ENCODE measurements at regions not wholly inside any gene's neighbourhood (a gene's known extent, or its start where the extent isn't known, plus 50 kb on each side); places are given as distances from the start of the nearest gene placed in this dataset.

GRCh38 chr7:131802195-131802864 lies 245.9 kb upstream of the PODXL start:
- ATAC-seq (ENCODE audit: low read depth) = no peak
- Mint-ChIP-seq H3K4me1 (no peaks in the 10 kb centered on the region), H3K27ac (no peak overlapping the region), H3K9me3 (no peaks in the 10 kb centered on the region), H3K4me3 (no peak overlapping the region), H3K27me3 (peaks cover 4% of the 10 kb centered on the region), H3K36me3 (no peaks in the 10 kb centered on the region)
- no peak for DNase-seq (ENCODE audit: low spot score in 2 of 2)

GRCh38 chr7:131800531-131800930 lies 244.1 kb upstream of the PODXL start:
- H3K36me3 Mint-ChIP-seq = no peaks in the 10 kb centered on the region
- no peak for ATAC-seq (ENCODE audit: low read depth)
- H3K27ac Mint-ChIP-seq = no peak overlapping the region
- no peak for DNase-seq (ENCODE audit: low spot score in 2 of 2)
- H3K4me3 Mint-ChIP-seq = no peak overlapping the region
- H3K4me1 Mint-ChIP-seq = no peaks in the 10 kb centered on the region
- H3K9me3 Mint-ChIP-seq = no peaks in the 10 kb centered on the region
- H3K27me3 Mint-ChIP-seq = peaks cover 6% of the 10 kb centered on the region

GRCh38 chr7:131800008-131800407 lies 243.6 kb upstream of the PODXL start:
- Mint-ChIP-seq H3K27me3 (peaks cover 6% of the 10 kb centered on the region), H3K9me3 (no peaks in the 10 kb centered on the region), H3K4me3 (no peak overlapping the region), H3K27ac (no peak overlapping the region), H3K4me1 (no peaks in the 10 kb centered on the region), H3K36me3 (no peaks in the 10 kb centered on the region)
- DNase-seq (ENCODE audit: low spot score in 2 of 2) (no peak), ATAC-seq (ENCODE audit: low read depth) (no peak)

GRCh38 chr7:131797841-131798240 lies 241.4 kb upstream of the PODXL start:
- no peak overlapping the region for H3K27ac Mint-ChIP-seq
- peaks cover 8% of the 10 kb centered on the region for H3K27me3 Mint-ChIP-seq
- DNase-seq (ENCODE audit: low spot score in 2 of 2) = no peak
- H3K4me3 Mint-ChIP-seq = no peak overlapping the region
- H3K36me3 Mint-ChIP-seq = no peaks in the 10 kb centered on the region
- no peak for ATAC-seq (ENCODE audit: low read depth)
- no peaks in the 10 kb centered on the region for H3K9me3 Mint-ChIP-seq
- no peaks in the 10 kb centered on the region for H3K4me1 Mint-ChIP-seq

GRCh38 chr7:131795400-131795799 lies 239.0 kb upstream of the PODXL start:
- H3K27me3 Mint-ChIP-seq = peaks cover 10% of the 10 kb centered on the region
- DNase-seq (ENCODE audit: low spot score in 2 of 2) (no peak), ATAC-seq (ENCODE audit: low read depth) (no peak)
- H3K4me1 Mint-ChIP-seq = no peaks in the 10 kb centered on the region
- H3K9me3 Mint-ChIP-seq = no peaks in the 10 kb centered on the region
- no peak overlapping the region for H3K4me3 Mint-ChIP-seq
- H3K27ac Mint-ChIP-seq = no peak overlapping the region
- no peaks in the 10 kb centered on the region for H3K36me3 Mint-ChIP-seq

- peaks cover 10% of the 10 kb centered on the region for H3K27me3 Mint-ChIP-seq
- H3K36me3 Mint-ChIP-seq = no peaks in the 10 kb centered on the region
- no peak overlapping the region for H3K27ac Mint-ChIP-seq
- H3K4me1 Mint-ChIP-seq = no peaks in the 10 kb centered on the region
- ATAC-seq (ENCODE audit: low read depth) = no peak
- H3K9me3 Mint-ChIP-seq = no peaks in the 10 kb centered on the region
- no peak overlapping the region for H3K4me3 Mint-ChIP-seq
- DNase-seq (ENCODE audit: low spot score in 2 of 2) = no peak
Observed at GRCh38 chr7:131792311-131792710, 235.9 kb upstream of the PODXL start.

- ATAC-seq (ENCODE audit: low read depth) = no peak
- H3K27ac Mint-ChIP-seq = no peak overlapping the region
- no peak overlapping the region for H3K4me3 Mint-ChIP-seq
- DNase-seq (ENCODE audit: low spot score in 2 of 2) = no peak
- H3K4me1 Mint-ChIP-seq = no peaks in the 10 kb centered on the region
- peaks cover 14% of the 10 kb centered on the region for H3K27me3 Mint-ChIP-seq
- peaks cover 2% of the 10 kb centered on the region for H3K36me3 Mint-ChIP-seq
- H3K9me3 Mint-ChIP-seq = peaks cover 2% of the 10 kb centered on the region
Observed at GRCh38 chr7:131787101-131787500, 230.7 kb upstream of the PODXL start.

GRCh38 chr7:131786204-131786603 lies 229.8 kb upstream of the PODXL start:
- ATAC-seq (ENCODE audit: low read depth) (no peak), DNase-seq (ENCODE audit: low spot score in 2 of 2) (no peak)
- Mint-ChIP-seq H3K27me3 (peaks cover 14% of the 10 kb centered on the region), H3K27ac (no peak overlapping the region), H3K4me1 (no peaks in the 10 kb centered on the region), H3K9me3 (peaks cover 2% of the 10 kb centered on the region), H3K36me3 (peaks cover 2% of the 10 kb centered on the region), H3K4me3 (no peak overlapping the region)

- Mint-ChIP-seq H3K27ac (no peak overlapping the region), H3K9me3 (no peaks in the 10 kb centered on the region), H3K4me1 (no peaks in the 10 kb centered on the region), H3K27me3 (peaks cover 5% of the 10 kb centered on the region), H3K4me3 (no peak overlapping the region), H3K36me3 (peaks cover 2% of the 10 kb centered on the region)
- DNase-seq (ENCODE audit: low spot score in 2 of 2) (no peak), ATAC-seq (ENCODE audit: low read depth) (no peak)
Observed at GRCh38 chr7:131778601-131779000, 222.2 kb upstream of the PODXL start.

GRCh38 chr7:131774419-131775220 lies 218.2 kb upstream of the PODXL start:
- ATAC-seq (ENCODE audit: low read depth) (no peak), DNase-seq (ENCODE audit: low spot score in 2 of 2) (no peak)
- H3K27ac Mint-ChIP-seq = no peak overlapping the region
- no peaks in the 10 kb centered on the region for H3K4me1 Mint-ChIP-seq
- H3K27me3 Mint-ChIP-seq = peaks cover 5% of the 10 kb centered on the region
- no peaks in the 10 kb centered on the region for H3K9me3 Mint-ChIP-seq
- no peaks in the 10 kb centered on the region for H3K36me3 Mint-ChIP-seq
- no peak overlapping the region for H3K4me3 Mint-ChIP-seq

- H3K4me1 Mint-ChIP-seq = no peaks in the 10 kb centered on the region
- H3K36me3 Mint-ChIP-seq = no peaks in the 10 kb centered on the region
- ATAC-seq (ENCODE audit: low read depth) = no peak
- no peak overlapping the region for H3K27ac Mint-ChIP-seq
- no peaks in the 10 kb centered on the region for H3K9me3 Mint-ChIP-seq
- peaks cover 5% of the 10 kb centered on the region for H3K27me3 Mint-ChIP-seq
- no peak overlapping the region for H3K4me3 Mint-ChIP-seq
- DNase-seq (ENCODE audit: low spot score in 2 of 2) = no peak
Observed at GRCh38 chr7:131773413-131773812, 217.0 kb upstream of the PODXL start.

- Mint-ChIP-seq H3K9me3 (no peaks in the 10 kb centered on the region), H3K4me1 (no peaks in the 10 kb centered on the region), H3K27me3 (peaks cover 6% of the 10 kb centered on the region), H3K27ac (no peak overlapping the region), H3K4me3 (no peak overlapping the region), H3K36me3 (no peaks in the 10 kb centered on the region)
- ATAC-seq (ENCODE audit: low read depth) (no peak), DNase-seq (ENCODE audit: low spot score in 2 of 2) (no peak)
Observed at GRCh38 chr7:131769241-131769640, 212.8 kb upstream of the PODXL start.

- Mint-ChIP-seq H3K4me3 (no peak overlapping the region), H3K4me1 (no peaks in the 10 kb centered on the region), H3K27me3 (peaks cover 6% of the 10 kb centered on the region), H3K36me3 (no peaks in the 10 kb centered on the region), H3K9me3 (no peaks in the 10 kb centered on the region), H3K27ac (no peak overlapping the region)
- no peak for DNase-seq (ENCODE audit: low spot score in 2 of 2)
- no peak for ATAC-seq (ENCODE audit: low read depth)
Observed at GRCh38 chr7:131767591-131767990, 211.2 kb upstream of the PODXL start.

GRCh38 chr7:131765575-131765974 lies 209.1 kb upstream of the PODXL start:
- no peaks in the 10 kb centered on the region for H3K36me3 Mint-ChIP-seq
- DNase-seq (ENCODE audit: low spot score in 2 of 2) = no peak
- H3K9me3 Mint-ChIP-seq = no peaks in the 10 kb centered on the region
- H3K4me1 Mint-ChIP-seq = no peaks in the 10 kb centered on the region
- no peak overlapping the region for H3K27ac Mint-ChIP-seq
- H3K27me3 Mint-ChIP-seq = peaks cover 8% of the 10 kb centered on the region
- no peak for ATAC-seq (ENCODE audit: low read depth)
- no peak overlapping the region for H3K4me3 Mint-ChIP-seq

Data from memory B cell (primary cell).